Astrocyte of the cerebellum (primary cell): ENCODE measurements at regions not wholly inside any gene's neighbourhood (a gene's known extent, or its start where the extent isn't known, plus 50 kb on each side); places are given as distances from the start of the nearest gene placed in this dataset.
"Not testable (repeated sequence)": the region's sequence is repeated elsewhere in the genome, so short reads cannot be mapped to it uniquely, and the experiment has no call there.

Experiments
- DNase-seq: peaks from one replicate; pipeline ENCODE4 v3.0.0-alpha.2; 2011; ENCODE audit warnings: low read depth
- H3K4me3 ChIP-seq: 2 replicates; pipeline ENCODE4 v1.5.1; 2011; ENCODE audit warnings: mild to moderate bottlenecking, low read depth, low read length, moderate library complexity
- in situ Hi-C: cut with HindIII; loops from 2 replicates; pipeline ENCODE4 v1.10.0; 2017; ENCODE audit warnings: low sequenced_read_pairs
- TF ChIP-seq, protein P1 (sequence below): IDR thresholded peaks from 2 replicates; pipeline ENCODE4 v1.5.1; 2012; ENCODE audit warnings: low read length, low read depth, moderate library complexity, mild to moderate bottlenecking; ENCODE audit errors: missing control alignments

DNA sequence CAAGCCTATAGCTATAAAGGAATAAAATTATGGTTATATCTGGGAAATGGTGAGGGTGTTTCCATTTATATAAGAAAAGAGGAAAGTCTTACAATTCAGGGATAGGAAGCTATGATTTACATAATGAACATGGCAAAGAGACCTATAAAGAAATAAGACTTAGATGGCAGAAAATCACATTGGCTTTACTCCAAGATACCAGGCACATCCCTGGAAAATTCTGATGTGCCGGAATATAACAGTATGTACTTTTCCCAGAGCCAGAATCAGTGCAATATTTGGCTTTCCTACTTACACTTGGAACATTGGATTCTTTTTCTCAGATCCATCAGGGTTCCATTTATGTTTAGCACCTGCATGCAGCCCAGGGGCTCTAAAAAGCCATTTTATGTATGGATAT lies 357.8 kb downstream of the CETN3 start:
- DNase-seq: no peak
- in situ Hi-C loops: no loop called here
- TF ChIP-seq, protein P1, sequence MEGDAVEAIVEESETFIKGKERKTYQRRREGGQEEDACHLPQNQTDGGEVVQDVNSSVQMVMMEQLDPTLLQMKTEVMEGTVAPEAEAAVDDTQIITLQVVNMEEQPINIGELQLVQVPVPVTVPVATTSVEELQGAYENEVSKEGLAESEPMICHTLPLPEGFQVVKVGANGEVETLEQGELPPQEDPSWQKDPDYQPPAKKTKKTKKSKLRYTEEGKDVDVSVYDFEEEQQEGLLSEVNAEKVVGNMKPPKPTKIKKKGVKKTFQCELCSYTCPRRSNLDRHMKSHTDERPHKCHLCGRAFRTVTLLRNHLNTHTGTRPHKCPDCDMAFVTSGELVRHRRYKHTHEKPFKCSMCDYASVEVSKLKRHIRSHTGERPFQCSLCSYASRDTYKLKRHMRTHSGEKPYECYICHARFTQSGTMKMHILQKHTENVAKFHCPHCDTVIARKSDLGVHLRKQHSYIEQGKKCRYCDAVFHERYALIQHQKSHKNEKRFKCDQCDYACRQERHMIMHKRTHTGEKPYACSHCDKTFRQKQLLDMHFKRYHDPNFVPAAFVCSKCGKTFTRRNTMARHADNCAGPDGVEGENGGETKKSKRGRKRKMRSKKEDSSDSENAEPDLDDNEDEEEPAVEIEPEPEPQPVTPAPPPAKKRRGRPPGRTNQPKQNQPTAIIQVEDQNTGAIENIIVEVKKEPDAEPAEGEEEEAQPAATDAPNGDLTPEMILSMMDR: no peak
- H3K4me3 ChIP-seq: no peak overlapping the region

GRCh38 chr5:90050103-90050502 lies 359.5 kb downstream of the CETN3 start:
- TF ChIP-seq, protein P1: no peak
- H3K4me3 ChIP-seq: no peak overlapping the region
- in situ Hi-C loops: no loop called here
- DNase-seq: no peak

DNA sequence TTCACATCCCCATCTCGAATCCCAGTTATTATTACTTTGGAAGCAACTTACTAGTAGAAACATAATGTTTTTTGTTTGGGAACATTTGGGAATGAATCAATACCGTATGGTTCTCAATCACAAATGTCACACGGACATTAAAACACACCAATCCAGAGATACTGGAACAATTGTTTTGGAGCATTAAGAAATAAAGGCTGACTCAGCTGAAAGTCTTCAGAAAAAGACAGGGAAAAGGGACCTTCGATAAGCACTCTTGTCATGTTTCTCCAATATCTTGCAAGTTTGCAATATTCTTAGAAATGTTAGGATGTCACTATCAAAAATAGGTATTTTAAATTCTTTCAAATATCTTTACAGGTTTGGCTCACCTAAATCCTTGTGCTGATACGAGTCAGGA lies 362.4 kb downstream of the CETN3 start:
- H3K4me3 ChIP-seq: no peak overlapping the region
- TF ChIP-seq, protein P1: no peak
- in situ Hi-C loops: no loop called here
- DNase-seq: no peak

DNA sequence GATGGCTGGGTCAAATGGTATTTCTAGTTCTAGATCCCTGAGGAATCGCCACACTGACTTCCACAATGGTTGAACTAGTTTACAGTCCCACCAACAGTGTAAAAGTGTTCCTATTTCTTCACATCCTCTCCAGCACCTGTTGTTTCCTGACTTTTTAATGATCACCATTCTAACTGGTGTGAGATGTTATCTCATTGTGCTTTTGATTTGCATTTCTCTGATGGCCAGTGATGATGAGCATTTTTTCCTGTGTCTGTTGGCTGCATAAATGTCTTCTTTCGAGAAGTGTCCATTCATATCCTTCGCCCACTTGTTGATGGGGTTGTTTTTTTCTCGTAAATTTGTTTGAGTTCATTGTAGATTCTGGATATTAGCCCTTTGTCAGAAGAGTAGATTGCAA lies 369.5 kb downstream of the CETN3 start:
- in situ Hi-C loops, H3K4me3 ChIP-seq, DNase-seq: not testable (repeated sequence)

- in situ Hi-C loops: no loop called here
- DNase-seq: no peak
- TF ChIP-seq, protein P1: no peak
- H3K4me3 ChIP-seq: no peak overlapping the region
Measured at GRCh38 chr5:90037646-90038045, 371.9 kb downstream of the CETN3 start.

GRCh38 chr5:90022711-90023053 lies 386.9 kb downstream of the CETN3 start:
- DNase-seq: no peak
- in situ Hi-C loops: no loop called here
- TF ChIP-seq, protein P1: no peak
- H3K4me3 ChIP-seq: no peak overlapping the region

DNA sequence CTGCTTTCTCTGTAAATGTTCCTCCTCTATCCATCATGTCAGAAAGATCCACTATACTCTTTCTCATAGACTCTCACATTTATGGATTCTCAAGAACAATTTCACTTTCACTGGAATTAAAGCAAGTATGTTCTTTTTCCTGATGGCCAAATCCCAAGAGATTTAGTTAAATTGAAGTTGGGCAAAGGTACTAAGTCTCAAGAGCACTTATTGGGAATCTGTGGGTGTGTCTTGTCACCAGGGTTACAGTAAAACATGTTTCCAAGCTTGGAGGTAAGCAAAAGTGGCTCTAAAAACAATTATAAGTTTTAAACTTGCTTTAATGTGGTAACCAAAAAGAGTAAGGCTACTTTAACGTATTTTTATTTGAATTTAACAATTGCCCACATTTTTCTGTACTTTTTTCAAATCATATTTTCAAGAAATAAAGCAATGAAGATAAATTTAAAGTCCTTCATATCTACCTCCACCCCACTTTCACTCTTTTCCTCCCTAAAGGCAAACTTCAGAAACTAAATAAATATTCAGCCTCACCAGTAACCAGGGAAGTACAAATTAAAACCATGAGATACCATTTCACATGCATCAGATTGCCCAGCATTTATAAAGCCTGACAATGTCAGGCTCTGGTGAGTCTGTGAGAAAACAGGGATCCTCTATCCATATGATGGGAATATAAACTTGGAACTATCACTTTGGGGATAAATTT lies 387.4 kb downstream of the CETN3 start:
- DNase-seq: no peak
- TF ChIP-seq, protein P1: no peak
- H3K4me3 ChIP-seq: no peak overlapping the region
- in situ Hi-C loops: no loop called here
